ENCODE measurements at regions not wholly inside any gene's neighbourhood (a gene's known extent, or its start where the extent isn't known, plus 50 kb on each side); places are given as distances from the start of the nearest gene placed in this dataset.

- no peak overlapping the region for H3K4me3 Mint-ChIP-seq
- no peaks in the 10 kb centered on the region for H3K9me3 Mint-ChIP-seq
- H3K36me3 Mint-ChIP-seq (ENCODE audit: low read depth) = 0 out of 2 replicates have a peak, but pooled peaks cover 4% of the 10 kb centered on the region
- peaks cover 19% of the 10 kb centered on the region for H3K27me3 Mint-ChIP-seq (ENCODE audit: insufficient read depth)
- no peak overlapping the region for H3K27ac Mint-ChIP-seq
- TF ChIP-seq CTCF (IDR thresholded peaks at IDR 0.05) = no peak
- H3K4me1 Mint-ChIP-seq (ENCODE audit: low read depth) = no peaks in the 10 kb centered on the region
- no peak for DNase-seq
These were observed 113.2 kb upstream of the OTOS start for GRCh38 chr2:240253583-240254145.

- Mint-ChIP-seq H3K27me3 (ENCODE audit: insufficient read depth) (peaks cover 19% of the 10 kb centered on the region), H3K4me1 (ENCODE audit: low read depth) (no peaks in the 10 kb centered on the region), H3K4me3 (no peak overlapping the region), H3K9me3 (no peaks in the 10 kb centered on the region), H3K36me3 (ENCODE audit: low read depth) (0 out of 2 replicates have a peak, but pooled peaks cover 4% of the 10 kb centered on the region), H3K27ac (no peak overlapping the region)
- TF ChIP-seq CTCF (IDR thresholded peaks at IDR 0.05) = no peak
- no peak for DNase-seq
These were observed 114.1 kb upstream of the OTOS start for GRCh38 chr2:240254337-240255164.

- no peak for TF ChIP-seq CTCF (IDR thresholded peaks at IDR 0.05)
These were observed 114.7 kb upstream of the OTOS start for GRCh38 chr2:240255165-240255491.

GRCh38 chr2:240255811-240256703 lies 115.6 kb upstream of the OTOS start:
- no peak for TF ChIP-seq CTCF (IDR thresholded peaks at IDR 0.05)
- H3K27me3 Mint-ChIP-seq (ENCODE audit: insufficient read depth) = peaks cover 19% of the 10 kb centered on the region
- H3K27ac Mint-ChIP-seq = no peak overlapping the region
- 0 out of 2 replicates have a peak, but pooled peaks cover 4% of the 10 kb centered on the region for H3K36me3 Mint-ChIP-seq (ENCODE audit: low read depth)
- no peaks in the 10 kb centered on the region for H3K9me3 Mint-ChIP-seq
- no peak overlapping the region for H3K4me3 Mint-ChIP-seq
- no peak for DNase-seq
- no peaks in the 10 kb centered on the region for H3K4me1 Mint-ChIP-seq (ENCODE audit: low read depth)

More at GRCh38 chr2:240255165-240255491, 114.7 kb upstream of the OTOS start:
- H3K27ac Mint-ChIP-seq = no peak overlapping the region
- H3K9me3 Mint-ChIP-seq = no peaks in the 10 kb centered on the region
- DNase-seq = no peak
- no peaks in the 10 kb centered on the region for H3K4me1 Mint-ChIP-seq (ENCODE audit: low read depth)
- H3K36me3 Mint-ChIP-seq (ENCODE audit: low read depth) = 0 out of 2 replicates have a peak, but pooled peaks cover 4% of the 10 kb centered on the region
- peaks cover 19% of the 10 kb centered on the region for H3K27me3 Mint-ChIP-seq (ENCODE audit: insufficient read depth)
- H3K4me3 Mint-ChIP-seq = no peak overlapping the region

GRCh38 chr2:240256704-240257637 lies 116.5 kb upstream of the OTOS start:
- no peak for DNase-seq
- Mint-ChIP-seq H3K27ac (no peak overlapping the region), H3K4me1 (ENCODE audit: low read depth) (no peaks in the 10 kb centered on the region), H3K36me3 (ENCODE audit: low read depth) (peaks cover 5% of the 10 kb centered on the region; the same call in 1 of the 2 replicates), H3K9me3 (peaks cover 3% of the 10 kb centered on the region), H3K4me3 (no peak overlapping the region), H3K27me3 (ENCODE audit: insufficient read depth) (peaks cover 23% of the 10 kb centered on the region)
- peak; percentile 30 for TF ChIP-seq CTCF (IDR thresholded peaks at IDR 0.05)
